SKM-1 treated with dmso at 0.1 percent for 144 hours (cell line): ENCODE measurements at regions not wholly inside any gene's neighbourhood (a gene's known extent, or its start where the extent isn't known, plus 50 kb on each side); places are given as distances from the start of the nearest gene placed in this dataset.
"Not testable (repeated sequence)": the region's sequence is repeated elsewhere in the genome, so short reads cannot be mapped to it uniquely, and the experiment has no call there.

Experiments
- DNase-seq: peaks from one replicate; lab custom pipeline; 2025; ENCODE audit not compliant: unreplicated experiment; lab: John Stamatoyannopoulos, UW

DNA sequence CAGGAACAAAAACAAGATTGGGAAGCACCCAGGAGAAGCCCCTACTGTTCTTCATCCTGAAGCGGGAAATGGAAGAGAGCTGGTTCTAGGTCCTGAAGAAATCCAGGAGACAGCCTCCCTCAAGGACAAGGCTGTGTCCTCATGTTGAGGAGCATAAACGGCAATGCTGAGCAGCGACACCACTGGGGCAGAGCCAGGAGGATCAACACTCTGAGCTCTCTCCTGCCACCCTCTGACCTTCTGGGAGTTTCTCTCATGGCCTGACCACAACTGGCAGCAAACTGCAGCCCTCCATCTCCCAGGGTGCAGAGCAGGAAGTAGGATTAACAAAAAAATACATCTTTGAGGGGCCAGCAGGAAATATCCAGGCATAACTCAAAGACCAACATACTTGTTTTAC, 1292.2 kb upstream of the TMEM132C start:
- DNase-seq = no peak

DNA sequence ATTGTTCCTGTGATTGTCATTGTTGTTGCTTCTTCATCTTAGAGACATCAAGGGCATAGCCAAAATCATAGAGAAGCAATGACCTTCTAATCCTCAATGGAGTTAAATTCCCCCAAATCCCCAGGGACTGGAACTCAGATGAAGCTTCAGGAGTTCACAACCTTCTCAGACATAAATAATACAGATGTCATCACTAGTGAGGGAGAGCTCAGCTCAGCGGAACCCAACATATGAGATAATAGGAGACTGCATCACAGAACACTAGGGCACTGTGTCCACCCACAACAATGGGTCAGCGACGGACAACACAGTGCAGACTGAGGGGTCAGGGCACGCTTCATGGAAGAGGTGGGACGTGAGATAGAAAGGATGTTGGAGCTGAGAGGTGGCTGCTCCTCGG, 1290.4 kb upstream of the TMEM132C start:
- DNase-seq = no peak

DNA sequence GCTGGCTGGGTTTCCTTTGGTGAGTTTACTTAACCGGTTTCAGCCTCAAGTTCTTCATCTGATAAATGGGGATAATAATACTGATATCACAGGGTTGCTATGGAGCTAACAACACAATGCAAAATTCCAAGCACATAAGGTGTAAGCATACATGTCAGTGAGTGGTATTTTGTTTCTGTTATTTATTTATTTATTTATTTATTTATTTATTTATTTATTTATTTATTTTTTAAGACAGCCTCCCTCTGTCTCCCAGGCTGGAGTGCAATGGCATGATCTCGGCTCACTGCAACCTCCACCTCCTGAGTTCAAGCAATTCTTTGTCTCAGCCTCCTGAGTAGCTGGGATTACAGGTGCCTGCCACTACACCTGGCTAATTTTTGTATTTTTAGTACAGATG, 1287.4 kb upstream of the TMEM132C start:
- not testable (repeated sequence) for DNase-seq

DNA sequence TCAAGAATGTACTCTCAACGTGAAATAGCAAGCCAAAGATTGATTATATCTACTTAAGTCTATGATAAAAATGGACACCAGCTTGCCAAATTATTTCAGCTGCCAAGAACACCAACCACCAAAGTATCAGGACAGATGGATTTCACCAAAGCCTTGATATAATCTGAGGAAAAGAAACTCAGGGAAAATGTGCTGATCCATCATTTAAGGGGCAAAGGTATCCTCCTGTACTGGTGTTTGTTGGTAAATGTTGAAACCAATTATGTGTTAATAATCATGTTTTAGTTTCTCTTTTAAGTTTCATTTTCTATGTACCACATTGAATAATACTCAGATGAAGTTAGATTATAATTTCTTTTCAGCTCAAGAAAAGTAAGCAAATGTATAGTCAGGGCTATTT, 1284.3 kb upstream of the TMEM132C start:
- DNase-seq = no peak

DNA sequence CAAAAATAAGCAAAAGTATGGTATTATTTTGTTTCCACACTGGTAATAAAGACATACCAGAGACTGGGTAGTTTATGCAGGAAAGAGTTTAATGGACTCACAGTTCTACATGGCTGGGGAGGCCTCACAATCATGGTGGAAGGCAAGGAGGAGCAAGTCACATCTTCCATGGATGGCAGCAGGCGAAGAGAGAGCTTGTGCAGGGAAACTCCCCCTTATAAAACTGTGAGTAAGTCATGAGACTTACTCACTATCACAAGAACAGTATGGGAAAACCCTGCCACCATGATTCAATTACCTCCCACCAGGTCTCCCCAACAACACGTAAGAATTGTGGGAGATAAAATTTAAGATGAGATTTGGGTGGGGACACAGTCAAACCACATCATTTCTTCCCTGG, 1283.2 kb upstream of the TMEM132C start:
- not testable (repeated sequence) for DNase-seq

DNA sequence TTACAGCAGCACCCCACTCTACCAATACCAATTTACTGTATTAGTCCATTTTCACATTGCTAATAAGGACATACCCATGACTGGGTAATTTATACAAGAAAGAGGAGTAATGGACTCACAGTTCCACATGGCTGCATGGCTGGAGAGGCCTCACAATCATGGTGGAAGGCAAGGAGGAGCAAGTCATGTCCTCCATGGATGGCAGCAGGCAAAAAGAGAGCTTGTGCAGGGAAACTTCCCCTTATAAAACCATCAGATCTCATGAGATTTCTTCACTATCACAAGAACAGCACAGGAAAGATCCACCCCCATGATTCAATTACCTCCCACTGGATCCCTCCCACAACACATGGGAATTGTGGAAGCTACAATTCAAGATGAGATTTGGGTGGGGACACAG, 1281.3 kb upstream of the TMEM132C start:
- not testable (repeated sequence) for DNase-seq

DNA sequence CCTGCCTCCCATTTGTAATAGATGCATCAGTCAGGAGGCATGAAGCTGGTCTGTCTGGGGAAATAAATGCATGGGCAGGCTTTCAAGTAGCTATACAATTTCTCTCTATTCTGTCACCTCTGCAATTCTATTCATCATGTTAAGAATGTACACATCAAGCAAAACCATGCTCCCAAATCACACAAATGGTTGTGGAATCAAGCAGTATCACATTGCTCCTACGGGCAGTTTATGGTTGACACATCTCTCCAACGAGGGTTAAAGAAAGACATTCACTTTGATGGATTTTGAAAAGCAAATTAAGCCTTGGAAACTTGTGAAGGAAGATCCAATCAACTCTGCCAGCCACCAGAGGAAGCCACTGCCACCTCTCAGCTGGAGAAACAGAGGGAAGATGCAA, 1277.4 kb upstream of the TMEM132C start:
- DNase-seq = no peak

DNA sequence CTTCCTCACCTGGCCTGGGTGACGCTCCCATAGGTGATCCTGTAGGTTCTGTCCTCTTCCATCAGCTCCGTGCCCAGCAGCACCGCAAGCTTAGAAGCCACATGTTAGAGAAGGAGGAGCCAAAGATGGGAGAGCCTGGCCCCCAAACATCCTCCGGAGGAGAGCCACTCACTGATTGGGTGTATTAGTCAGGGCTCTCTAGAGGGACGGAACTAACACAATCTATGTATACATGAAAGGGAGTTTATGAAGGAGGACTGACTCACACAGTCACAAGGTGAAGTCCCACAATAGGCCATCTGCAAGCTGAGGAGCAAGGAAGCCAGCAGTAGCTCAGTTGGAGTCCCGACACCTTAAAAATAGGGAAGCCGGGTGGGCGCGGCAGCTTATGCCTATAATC, 1273.1 kb upstream of the TMEM132C start:
- no peak for DNase-seq

DNA sequence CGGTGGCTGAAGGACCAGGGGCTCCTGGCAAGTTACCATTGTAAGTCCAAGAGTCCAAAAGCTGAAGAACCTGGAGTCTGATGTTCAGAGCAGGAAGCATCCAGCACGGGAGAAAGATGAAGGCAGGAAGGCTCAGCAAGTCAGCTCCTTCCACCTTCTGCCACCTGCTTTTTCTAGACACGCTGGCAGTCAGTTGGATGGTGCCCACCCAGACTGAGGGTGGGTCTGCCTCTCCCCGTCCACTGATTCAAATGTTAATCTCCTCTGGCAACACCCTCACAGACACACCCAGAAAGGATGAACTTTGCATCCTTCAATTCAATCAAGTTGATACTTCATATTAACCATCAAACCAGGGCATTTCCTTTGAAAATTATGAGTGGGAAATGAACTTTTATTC, 1272.4 kb upstream of the TMEM132C start:
- DNase-seq = no peak

DNA sequence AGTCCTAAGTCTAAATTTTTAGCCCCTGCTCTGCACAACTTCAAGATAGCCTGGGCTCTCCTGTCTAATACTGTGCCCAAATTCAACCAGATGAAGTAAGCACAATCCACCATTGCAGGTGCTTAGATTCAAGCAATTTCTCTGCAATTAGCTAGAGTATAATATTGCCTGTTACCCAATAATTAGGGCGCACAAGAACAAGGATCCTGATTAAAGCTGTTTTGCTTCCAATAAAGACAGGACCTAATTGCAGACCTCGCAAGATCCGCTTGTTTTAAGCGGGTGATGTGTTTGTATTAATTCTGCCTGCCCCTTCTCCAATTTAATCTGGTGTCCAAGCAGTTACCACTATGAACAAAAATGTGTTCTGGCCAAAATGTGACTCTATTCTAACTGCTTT, 1268.9 kb upstream of the TMEM132C start:
- DNase-seq = no peak

DNA sequence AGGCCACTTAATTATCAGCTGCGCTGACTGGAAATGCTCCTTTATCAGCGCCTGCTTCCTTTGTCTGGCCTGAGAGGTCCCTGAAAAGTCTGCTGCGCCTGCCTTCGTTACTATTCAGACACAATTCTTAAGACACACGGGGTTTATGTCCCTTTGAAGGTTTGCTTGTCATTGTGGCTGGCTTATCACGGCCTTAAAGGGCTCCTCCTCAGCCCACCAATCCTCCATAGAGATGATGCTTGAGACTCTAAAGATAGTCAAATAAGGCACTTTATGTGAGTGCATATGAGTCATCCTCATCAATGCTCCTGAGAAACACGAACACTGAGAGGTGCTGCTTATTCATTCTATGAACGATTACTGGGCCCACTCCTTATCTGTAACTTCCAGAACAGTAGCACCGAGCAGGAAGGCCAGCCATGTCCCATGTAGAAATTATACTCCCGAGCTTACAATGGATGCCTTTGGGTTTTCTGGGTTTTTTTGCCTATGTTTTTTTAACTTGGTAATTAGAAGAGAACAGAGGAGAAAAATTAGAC, 1268.2 kb upstream of the TMEM132C start:
- no peak for DNase-seq

DNA sequence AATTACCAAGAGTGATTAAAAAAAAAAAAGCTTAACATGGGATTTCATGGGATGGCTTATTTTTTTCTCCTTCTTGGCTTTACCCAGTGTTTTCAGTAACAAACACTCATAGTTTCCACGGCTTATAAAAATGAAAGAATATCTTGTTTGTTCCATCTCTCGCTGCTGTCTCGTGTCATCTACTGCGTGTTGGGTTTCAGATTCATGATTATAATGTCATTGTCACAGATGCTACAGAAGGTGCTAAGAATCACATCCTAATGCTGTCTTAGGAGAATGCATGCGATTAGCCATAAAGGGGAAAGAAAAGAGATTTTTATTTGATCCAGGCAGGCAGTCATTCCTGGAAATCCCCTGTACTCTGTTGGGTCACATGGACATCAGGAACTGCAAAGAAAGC, 1267.6 kb upstream of the TMEM132C start:
- DNase-seq = no peak

DNA sequence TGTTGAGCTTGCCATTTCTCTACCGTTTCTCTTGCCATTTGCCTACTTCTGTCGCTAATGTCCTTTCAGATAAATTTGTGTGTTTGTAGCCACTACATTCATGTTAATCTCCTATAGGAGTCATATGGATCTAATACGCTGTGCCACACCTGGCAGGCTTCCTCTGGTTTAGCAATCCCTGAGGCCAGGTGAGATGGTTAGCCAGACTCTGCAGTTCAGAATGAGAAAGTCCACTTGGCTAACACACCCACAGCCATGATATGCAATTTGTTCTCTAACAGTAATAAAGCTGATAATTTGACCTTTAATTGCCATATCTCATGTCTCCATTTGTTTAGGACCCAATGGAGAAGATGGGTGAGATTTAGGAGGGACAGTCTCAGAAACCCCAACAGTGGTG, 1261.6 kb upstream of the TMEM132C start:
- DNase-seq = no peak

DNA sequence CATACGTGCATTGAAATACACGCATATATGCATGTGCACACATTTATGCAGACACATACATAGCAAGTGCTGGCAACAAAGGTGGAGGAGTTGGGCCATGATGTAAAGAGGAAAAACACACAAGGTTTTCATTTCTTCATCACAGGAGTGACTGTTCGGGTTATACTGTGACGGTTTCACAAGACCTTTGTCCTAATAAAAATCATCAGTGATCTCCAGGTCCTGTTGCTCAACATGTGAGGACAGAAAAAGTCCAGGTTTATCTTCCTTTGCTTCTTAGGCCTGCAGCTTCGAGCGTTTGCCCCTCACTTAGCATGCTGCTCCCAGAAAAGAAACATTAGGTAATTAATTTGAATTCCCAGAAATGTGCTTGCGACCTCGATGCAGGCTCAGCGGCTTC, 1260.0 kb upstream of the TMEM132C start:
- DNase-seq = no peak

DNA sequence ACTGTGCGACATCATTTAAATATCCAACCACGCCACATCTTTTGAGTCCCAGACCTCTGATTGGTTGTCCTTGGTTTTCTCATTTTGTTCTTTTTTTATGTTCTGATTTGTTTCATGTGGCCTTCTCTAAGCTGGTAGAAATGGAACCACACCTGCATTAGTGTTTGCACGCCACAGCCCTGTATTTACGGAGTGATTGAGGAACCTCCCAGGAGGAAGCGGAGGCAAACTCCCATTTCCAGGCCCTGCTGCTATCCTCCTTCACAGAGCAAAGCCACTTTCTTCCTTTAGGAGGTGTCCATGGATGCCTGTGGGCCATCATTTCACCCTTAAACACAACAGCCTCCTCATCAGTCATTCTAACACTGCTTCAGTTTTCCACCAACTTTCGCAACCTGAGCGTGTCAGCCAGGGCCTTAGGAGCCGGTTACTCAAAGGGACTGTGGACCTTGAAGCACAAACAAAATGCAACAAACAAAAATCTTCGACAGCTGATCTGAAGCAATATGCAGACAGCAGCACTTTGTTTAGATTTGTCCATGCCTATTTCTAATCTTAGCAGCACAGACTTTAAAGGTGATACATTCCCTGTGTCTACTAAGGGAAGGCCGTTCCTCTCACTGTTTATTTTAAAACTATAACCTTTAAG, 1258.1 kb upstream of the TMEM132C start:
- DNase-seq = no peak

DNA sequence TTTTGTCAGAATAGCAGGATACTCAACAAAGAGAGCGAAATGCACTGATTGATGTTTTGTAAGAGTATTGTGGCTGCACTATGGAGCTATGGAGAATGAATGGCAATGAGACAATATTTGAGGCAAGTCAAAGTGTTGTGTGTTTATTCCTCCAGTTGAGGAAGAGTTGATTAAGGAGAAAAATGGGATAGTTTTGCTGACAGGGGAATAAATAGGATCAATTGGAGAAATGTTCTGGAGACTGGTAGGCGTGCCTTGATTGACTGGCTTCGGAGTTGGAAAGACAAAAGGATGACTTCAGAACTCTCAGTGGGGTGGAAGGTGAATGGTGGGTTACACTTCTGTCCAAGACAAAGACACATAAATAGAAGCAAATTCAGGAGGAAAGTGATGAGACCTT, 1254.9 kb upstream of the TMEM132C start:
- DNase-seq = no peak

DNA sequence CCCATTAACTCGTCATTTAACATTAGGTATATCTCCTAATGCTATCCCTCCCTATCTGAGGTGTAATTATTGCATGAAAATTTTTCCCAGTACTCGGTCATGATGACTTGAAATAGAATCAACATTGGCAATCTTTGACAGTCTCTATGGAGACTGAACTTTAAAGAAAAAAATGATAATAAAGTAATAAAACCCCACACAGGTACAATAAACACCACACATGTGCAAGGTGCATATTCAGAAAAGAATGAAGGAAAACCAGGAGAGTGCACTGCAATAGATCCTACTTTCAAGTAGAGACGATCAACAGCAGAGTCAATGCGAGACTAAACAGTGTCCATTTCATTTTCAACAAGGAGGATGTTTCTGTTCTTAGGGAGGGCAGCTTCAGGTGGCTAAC, 1253.8 kb upstream of the TMEM132C start:
- no peak for DNase-seq

DNA sequence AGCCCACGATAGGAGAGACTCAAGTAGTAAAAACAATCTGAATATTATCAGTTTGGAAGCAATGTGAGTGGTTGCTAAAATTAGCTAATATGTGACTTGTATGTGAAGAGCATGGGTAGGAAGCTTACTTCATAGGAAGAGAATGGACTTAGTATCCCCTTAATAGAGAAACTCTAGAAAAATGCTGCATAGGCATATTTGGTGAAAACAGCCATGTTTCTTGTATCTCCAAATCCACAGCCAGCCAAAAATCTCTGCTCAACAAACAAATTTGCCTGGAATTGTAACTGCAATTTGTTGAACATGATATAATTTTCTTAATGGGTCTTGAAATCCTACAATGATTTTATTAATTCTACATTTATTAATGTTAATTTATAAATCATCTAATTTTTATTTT, 1252.9 kb upstream of the TMEM132C start:
- DNase-seq = no peak

DNA sequence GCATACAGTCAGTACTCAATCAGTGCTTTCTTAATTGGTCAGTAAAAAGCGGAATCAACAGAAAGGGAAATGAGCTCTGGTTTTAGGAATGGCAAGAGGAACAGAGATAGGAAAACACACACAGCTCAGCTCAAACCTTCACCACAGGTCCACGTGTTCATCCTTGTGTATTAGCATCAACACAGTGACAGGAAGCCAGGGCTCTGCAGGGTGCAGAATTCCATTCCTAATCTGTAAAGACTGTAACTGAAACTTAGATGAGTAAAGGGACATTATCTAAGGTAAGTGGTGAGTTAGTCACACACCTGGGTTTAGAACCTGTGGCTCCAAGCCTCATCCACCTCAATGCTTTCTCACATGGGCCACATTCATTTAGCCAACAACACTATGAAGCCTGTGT, 1242.2 kb upstream of the TMEM132C start:
- DNase-seq = no peak

DNA sequence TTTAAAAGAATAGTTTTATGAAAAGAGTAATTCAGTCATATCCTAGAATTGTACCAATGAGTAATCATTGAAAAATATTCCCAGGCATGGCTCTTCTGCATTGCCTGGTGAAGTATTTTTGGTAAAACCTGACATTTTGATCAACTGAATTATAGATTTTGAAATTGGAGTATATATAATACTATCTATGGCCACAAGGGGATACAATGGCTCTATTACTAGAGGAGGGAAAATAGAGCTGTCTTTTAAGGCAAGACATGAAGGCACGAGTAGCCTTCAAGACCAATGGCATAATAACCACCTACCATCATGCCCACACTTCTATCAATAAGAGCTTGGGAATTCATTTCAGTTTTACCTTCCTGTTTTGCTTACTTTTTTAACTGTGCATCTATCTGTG, 1241.4 kb upstream of the TMEM132C start:
- DNase-seq = no peak

DNA sequence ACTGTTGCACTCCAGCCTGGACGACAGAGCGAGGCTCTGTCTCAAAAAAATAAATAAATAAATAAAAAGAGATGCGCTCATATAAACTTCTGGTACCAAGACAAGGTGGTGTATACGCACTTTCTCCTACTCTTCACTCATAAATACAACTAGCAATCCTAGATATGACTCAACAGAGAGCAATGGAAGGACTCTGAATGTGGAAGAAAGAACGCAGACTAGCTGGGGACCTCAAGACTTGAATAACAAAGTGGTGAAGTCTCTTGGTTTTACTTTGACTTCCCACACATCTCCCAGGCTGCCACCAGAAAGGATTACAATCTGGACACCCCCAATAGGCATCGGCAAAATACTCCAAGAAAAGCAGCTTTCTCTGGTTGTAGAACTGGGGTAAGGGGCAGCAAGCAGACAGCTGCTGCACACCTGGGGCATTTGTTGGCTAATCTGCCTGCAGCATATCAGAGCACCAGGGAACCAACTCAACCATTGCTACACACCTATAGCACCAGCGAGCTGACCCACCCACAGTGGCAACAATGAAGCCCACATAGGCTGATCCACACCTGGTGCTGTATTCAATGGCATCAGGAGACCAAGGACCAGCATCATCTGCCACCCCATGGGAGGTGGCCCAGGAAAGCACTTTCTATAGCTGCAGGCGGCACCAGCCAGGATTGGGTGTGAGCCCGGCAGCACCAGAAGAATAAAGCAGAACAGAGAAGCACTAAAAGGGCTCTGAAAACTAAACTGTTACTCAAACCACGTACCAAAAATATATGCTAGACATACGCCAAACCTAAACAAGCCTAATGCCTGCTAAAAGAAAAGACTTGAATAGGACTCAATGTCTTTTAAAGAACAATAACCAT, 1231.7 kb upstream of the TMEM132C start:
- no peak for DNase-seq

DNA sequence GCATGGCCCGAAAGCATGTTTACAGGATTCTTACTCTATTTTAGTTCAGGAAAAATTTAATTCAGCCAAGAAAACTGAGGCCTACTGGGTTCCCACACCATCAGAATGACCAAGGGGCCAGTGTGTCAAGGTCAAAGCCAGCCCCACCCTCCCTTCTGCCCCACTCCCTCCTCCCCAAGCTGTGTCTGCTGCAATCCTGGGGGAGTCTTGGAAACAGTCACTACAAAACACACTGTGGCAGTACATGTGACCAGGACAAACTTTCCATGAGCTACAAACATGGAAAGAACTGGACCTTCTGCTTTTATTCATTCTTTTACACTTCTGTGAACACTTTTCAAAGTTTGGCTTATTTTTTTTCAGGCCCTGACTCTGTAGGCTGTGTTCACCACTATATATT, 1228.8 kb upstream of the TMEM132C start:
- DNase-seq = no peak
